Gastroesophageal sphincter (tissue), 3 donors: ENCODE measurements at regions not wholly inside any gene's neighbourhood (a gene's known extent, or its start where the extent isn't known, plus 50 kb on each side); places are given as distances from the start of the nearest gene placed in this dataset.

ENCODE experiments used
- POLR2A ChIP-seq, 2 donors: fragments of 450-650 bp; IDR thresholded peaks; one replicate each; pipeline ENCODE4 v1.6.1; 2017; ENCODE audit warnings: antibody characterized with exemption in 2 of 2, mild to moderate bottlenecking in 2 of 2, moderate library complexity in 1 of 2
- TF ChIP-seq, protein P1 (sequence below), 4 experiments: fragments of 200-600 bp in 2 of 4; fragments of 450-650 bp in 2 of 4; sonication (generic) in 1 of 4; IDR thresholded peaks; one replicate each; pipeline ENCODE4 v1.5.1; 2017 to 2019; ENCODE audit warnings: antibody characterized with exemption in 4 of 4, mild to moderate bottlenecking in 2 of 4, moderate library complexity in 2 of 4

- TF ChIP-seq POLR2A (IDR thresholded peaks at IDR 0.05): no peak
- TF ChIP-seq, protein P1, sequence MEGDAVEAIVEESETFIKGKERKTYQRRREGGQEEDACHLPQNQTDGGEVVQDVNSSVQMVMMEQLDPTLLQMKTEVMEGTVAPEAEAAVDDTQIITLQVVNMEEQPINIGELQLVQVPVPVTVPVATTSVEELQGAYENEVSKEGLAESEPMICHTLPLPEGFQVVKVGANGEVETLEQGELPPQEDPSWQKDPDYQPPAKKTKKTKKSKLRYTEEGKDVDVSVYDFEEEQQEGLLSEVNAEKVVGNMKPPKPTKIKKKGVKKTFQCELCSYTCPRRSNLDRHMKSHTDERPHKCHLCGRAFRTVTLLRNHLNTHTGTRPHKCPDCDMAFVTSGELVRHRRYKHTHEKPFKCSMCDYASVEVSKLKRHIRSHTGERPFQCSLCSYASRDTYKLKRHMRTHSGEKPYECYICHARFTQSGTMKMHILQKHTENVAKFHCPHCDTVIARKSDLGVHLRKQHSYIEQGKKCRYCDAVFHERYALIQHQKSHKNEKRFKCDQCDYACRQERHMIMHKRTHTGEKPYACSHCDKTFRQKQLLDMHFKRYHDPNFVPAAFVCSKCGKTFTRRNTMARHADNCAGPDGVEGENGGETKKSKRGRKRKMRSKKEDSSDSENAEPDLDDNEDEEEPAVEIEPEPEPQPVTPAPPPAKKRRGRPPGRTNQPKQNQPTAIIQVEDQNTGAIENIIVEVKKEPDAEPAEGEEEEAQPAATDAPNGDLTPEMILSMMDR (IDR thresholded peaks at IDR 0.05): no peak
These were observed 113.6 kb downstream of the DAD1 start for GRCh38 chr14:22475381-22475780.
